Testis (tissue), 2 donors: ENCODE measurements at regions not wholly inside any gene's neighbourhood (a gene's known extent, or its start where the extent isn't known, plus 50 kb on each side); places are given as distances from the start of the nearest gene placed in this dataset.

ENCODE experiments used
- DNase-seq: peaks from one replicate; pipeline ENCODE4 v3.0.0-alpha.2; 2019
- H3K27ac ChIP-seq, 2 donors: fragments of 200-600 bp; sonication (generic); one replicate each; pipeline ENCODE4 v1.5.1; 2019
- H3K27me3 ChIP-seq: fragments of 200-600 bp; sonication (generic); one replicate; pipeline ENCODE4 v1.5.1; 2019
- H3K36me3 ChIP-seq: fragments of 200-600 bp; sonication (generic); one replicate; pipeline ENCODE4 v1.5.1; 2017; ENCODE audit warnings: low read depth; ENCODE audit errors: missing control alignments
- H3K4me1 ChIP-seq: fragments of 200-600 bp; sonication (generic); one replicate; pipeline ENCODE4 v1.5.1; 2019
- H3K4me3 ChIP-seq, 2 donors: fragments of 200-600 bp; sonication (generic); one replicate each; pipeline ENCODE4 v1.5.1; 2017 to 2019
- H3K9me3 ChIP-seq: fragments of 200-600 bp; sonication (generic); one replicate; pipeline ENCODE4 v1.5.1; 2017
- POLR2A ChIP-seq: fragments of 450-650 bp; IDR thresholded peaks from one replicate; pipeline ENCODE4 v1.6.1; 2017; ENCODE audit warnings: antibody characterized with exemption, mild to moderate bottlenecking, moderate library complexity
- whole genome bisulfite sequencing, 2 donors: methylation state at CpG; one replicate each; pipeline ENCODE4 v1.1.5; 2018; 5-methylcytosine and 5-hydroxymethylcytosine counted together
- intact Hi-C: fragments of 100-400 bp; cut with DNase I; formaldehyde crosslinking; loops from one replicate; pipeline ENCODE4 v1.15.1; 2023; ENCODE audit warnings: low total_unique reads
- TF ChIP-seq, protein P1 (sequence below), 3 experiments: fragments of 450-650 bp in 2 of 3; fragments of 200-600 bp in 1 of 3; sonication (generic) in 1 of 3; IDR thresholded peaks; one replicate each; pipeline ENCODE4 v1.5.1; 2016 to 2019; ENCODE audit warnings: antibody characterized with exemption in 3 of 3, mild to moderate bottlenecking in 2 of 3, moderate library complexity in 1 of 3

DNA sequence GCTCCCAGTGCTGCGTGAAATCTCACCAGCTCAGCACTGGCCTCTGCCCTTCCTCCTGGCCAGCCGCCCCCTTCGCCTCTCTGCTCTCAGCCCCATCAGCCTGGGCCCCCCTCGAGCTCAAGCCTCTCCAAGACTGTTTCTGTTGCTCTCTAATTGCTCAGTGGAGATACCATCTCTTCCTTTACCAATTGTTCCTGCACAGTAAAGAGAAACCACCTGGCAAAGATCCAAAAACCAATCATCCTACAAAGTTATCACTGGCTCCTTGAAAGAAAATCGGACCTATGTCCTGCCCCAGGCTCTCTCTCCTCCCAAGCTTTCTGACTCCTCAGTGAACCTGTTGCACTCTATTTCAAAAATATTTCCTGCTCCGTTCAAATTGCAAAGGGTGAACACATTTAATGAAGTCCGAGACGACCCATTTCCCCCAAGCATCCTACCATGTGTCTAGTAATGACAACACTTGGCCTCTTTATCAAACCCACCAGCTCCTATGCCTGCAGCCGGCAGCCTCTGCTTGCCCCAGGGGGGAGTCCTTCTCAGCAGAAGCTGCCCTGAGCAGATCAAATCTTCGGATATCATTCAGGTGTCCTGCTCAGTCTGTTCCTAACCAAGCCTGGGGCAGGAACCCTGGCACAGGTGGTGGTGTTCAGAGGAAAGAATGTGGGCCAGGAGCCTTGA is 53.7 kb upstream of the FAM174B start:
- Histone ChIP-seq H3K9me3 (no peaks in the 10 kb centered on the region), H3K27me3 (no peaks in the 10 kb centered on the region), H3K27ac (no peak overlapping the region), H3K4me1 (no peaks in the 10 kb centered on the region), H3K4me3 (no peak overlapping the region), H3K36me3 (no peaks in the 10 kb centered on the region)
- intact Hi-C loops = loop anchor here (10.0 kb wide), 1 partner anchor 604 kb away; no protein-coding TSS in a partner anchor
- TF ChIP-seq POLR2A = no peak
- TF ChIP-seq, protein P1, sequence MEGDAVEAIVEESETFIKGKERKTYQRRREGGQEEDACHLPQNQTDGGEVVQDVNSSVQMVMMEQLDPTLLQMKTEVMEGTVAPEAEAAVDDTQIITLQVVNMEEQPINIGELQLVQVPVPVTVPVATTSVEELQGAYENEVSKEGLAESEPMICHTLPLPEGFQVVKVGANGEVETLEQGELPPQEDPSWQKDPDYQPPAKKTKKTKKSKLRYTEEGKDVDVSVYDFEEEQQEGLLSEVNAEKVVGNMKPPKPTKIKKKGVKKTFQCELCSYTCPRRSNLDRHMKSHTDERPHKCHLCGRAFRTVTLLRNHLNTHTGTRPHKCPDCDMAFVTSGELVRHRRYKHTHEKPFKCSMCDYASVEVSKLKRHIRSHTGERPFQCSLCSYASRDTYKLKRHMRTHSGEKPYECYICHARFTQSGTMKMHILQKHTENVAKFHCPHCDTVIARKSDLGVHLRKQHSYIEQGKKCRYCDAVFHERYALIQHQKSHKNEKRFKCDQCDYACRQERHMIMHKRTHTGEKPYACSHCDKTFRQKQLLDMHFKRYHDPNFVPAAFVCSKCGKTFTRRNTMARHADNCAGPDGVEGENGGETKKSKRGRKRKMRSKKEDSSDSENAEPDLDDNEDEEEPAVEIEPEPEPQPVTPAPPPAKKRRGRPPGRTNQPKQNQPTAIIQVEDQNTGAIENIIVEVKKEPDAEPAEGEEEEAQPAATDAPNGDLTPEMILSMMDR (IDR thresholded peaks at IDR 0.05) = no peak
- DNase-seq = no peak
- 59 to 61% methylated on average over 9 to 10 of the region's 10 CpGs for WGBS, 2 donors

DNA sequence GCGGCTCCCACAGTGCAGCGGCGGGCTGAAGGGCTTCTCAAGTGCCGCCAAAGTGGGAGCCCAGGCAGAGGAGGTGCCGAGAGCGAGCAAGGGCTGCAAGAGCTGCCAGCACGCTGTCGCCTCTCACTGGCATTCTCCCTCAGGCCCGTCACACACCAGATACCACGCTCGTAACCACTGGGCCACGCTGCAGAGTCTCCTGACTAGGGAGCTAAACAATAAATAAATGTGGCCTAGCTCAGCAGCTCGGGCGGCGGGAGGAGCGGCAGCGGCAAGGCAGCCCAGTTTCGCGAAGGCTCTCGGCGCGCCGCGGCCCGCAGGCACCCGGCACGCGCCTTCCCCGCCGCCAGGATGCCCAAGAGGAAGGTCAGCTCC is 55.9 kb upstream of the FAM174B start:
- Histone ChIP-seq H3K36me3 (no peaks in the 10 kb centered on the region), H3K4me1 (peaks cover 8% of the 10 kb centered on the region), H3K4me3 (peak overlapping the region; percentile 27 to 36), H3K27ac (no peak overlapping the region), H3K9me3 (no peaks in the 10 kb centered on the region), H3K27me3 (no peaks in the 10 kb centered on the region)
- no peak for DNase-seq
- TF ChIP-seq POLR2A = no peak
- TF ChIP-seq, protein P1 (IDR thresholded peaks at IDR 0.05) = no peak
- intact Hi-C loops = loop anchor here (10.0 kb wide), 1 partner anchor 187 kb away; no protein-coding TSS in a partner anchor
- WGBS, 2 donors = 58 to 91% methylated on average over 6 to 30 of the region's 30 CpGs

DNA sequence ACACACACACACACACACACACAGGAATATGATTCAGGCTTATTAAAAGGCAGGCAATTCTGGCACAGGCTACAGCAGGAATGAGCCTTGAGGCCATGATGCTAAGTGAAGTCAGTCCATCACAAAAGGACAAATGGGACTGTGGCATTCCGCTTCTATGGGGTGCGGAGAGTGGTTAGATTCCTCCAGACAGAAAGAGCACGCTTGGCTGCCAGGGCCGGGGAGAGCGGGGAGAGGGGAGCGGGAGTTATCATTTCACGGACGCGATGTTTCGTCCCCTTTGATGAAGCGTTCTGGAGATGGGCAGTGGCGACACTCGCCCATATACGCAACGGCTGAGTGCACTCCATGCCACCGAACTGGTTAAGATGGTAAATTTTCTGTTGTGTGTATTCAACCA is 58.5 kb upstream of the FAM174B start:
- peaks cover 8% of the 10 kb centered on the region for H3K4me1 ChIP-seq
- peak overlapping the region; percentile 84 to 94 for H3K27ac ChIP-seq
- TF ChIP-seq, protein P1 (IDR thresholded peaks at IDR 0.05) = no peak
- TF ChIP-seq POLR2A = no peak
- intact Hi-C loops = loop anchor here (10.0 kb wide), 1 partner anchor 189 kb away; no protein-coding TSS in a partner anchor
- peak overlapping the region; percentile 55 to 67 for H3K4me3 ChIP-seq
- H3K27me3 ChIP-seq = no peaks in the 10 kb centered on the region
- H3K9me3 ChIP-seq = no peaks in the 10 kb centered on the region
- no peaks in the 10 kb centered on the region for H3K36me3 ChIP-seq
- peak; percentile 45 for DNase-seq
- 1% methylated on average over 15 to 16 of the region's 16 CpGs for WGBS, 2 donors

DNA sequence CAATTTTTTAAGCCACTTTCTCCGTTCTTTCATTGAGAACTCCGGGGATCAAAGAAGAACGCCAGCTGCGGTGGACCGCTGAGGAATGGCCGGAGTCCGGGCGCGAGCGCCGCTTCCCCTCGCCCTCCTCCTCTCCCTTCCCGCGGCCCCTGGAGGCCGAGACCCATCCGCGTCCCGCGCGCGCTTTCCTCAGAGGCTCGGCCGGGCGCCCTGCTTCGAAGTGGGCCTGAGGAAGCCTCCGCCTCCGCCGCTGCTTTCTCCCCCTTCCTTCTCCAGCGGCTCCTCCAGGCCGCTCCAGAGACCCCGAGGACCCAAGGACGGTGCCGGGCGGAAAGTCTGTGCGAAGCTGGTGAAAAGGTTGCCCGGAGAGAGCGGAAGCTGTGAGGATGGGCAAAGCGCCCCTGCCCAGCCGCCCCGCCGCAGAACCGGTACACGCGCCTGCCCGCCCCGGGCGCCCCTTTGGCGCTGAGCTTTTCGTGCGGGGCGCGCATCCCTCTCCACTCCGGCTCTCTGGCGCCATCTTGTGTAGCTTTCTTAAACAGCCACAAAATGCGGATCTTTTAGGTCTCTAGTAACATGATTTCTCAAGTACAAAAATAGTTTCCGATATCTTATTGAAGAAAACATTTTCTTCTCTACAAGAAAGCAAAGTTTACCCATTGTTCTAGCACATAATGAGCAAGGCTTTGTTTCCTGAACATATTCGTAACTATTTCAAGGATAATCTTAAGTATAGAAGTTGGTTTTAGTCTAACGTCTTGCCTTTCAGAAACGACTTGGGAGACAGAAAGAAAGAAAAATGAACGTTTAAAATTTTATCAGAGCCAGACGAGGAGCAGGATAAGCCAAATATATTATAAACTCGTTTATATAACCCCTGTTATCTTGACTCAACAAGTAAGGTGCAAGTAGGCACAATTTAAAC is 59.2 kb upstream of the FAM174B start:
- H3K9me3 ChIP-seq = no peaks in the 10 kb centered on the region
- peak overlapping the region; percentile 55 to 67 for H3K4me3 ChIP-seq
- intact Hi-C loops = loop anchor here (10.0 kb wide), 1 partner anchor 190 kb away; no protein-coding TSS in a partner anchor
- H3K27ac ChIP-seq = peak overlapping the region; percentile 84 to 94
- H3K4me1 ChIP-seq = peaks cover 8% of the 10 kb centered on the region
- H3K36me3 ChIP-seq = no peaks in the 10 kb centered on the region
- H3K27me3 ChIP-seq = no peaks in the 10 kb centered on the region
- TF ChIP-seq, protein P1 (IDR thresholded peaks at IDR 0.05) = peak; percentile 85 to 90 (median 87)
- TF ChIP-seq POLR2A = no peak
- 1% methylated on average over 48 to 62 of the region's 62 CpGs for WGBS, 2 donors
- peak; percentile 89 for DNase-seq
